Transverse colon (tissue), 4 donors: ENCODE measurements at regions not wholly inside any gene's neighbourhood (a gene's known extent, or its start where the extent isn't known, plus 50 kb on each side); places are given as distances from the start of the nearest gene placed in this dataset.

Source experiments
- CTCF ChIP-seq, 5 experiments: fragments of 200-600 bp in 3 of 5; fragments of 450-650 bp in 2 of 5; sonication (generic) in 3 of 5; IDR thresholded peaks; 1 replicate in 2 of 5; 2 replicates in 3 of 5; pipeline ENCODE4 v1.5.1; 2016 to 2017; ENCODE audit warnings: antibody characterized with exemption in 5 of 5, inconsistent platforms in 3 of 5, mild to moderate bottlenecking in 2 of 5, moderate library complexity in 1 of 5
- POLR2A ChIP-seq: fragments of 450-650 bp; IDR thresholded peaks from one replicate; pipeline ENCODE4 v1.6.1; 2016; ENCODE audit warnings: antibody characterized with exemption, mild to moderate bottlenecking, moderate library complexity
- POLR2AphosphoS5 ChIP-seq, 3 donors: sonication (generic); formaldehyde crosslinking; IDR thresholded peaks; one replicate each; pipeline ENCODE4 v1.6.1; 2016; ENCODE audit warnings: antibody characterized with exemption in 3 of 3

- no peak for TF ChIP-seq CTCF (IDR thresholded peaks at IDR 0.05)
- TF ChIP-seq POLR2AphosphoS5 (IDR thresholded peaks at IDR 0.05): no peak
- no peak for TF ChIP-seq POLR2A
These were observed 303.4 kb downstream of the KCNC2 start for GRCh38 chr12:74906224-74906623.
